DOHH2 (cell line): ENCODE measurements at regions not wholly inside any gene's neighbourhood (a gene's known extent, or its start where the extent isn't known, plus 50 kb on each side); places are given as distances from the start of the nearest gene placed in this dataset.

Experiments
- CTCF ChIP-seq: fragments of 200-600 bp; sonication (generic); IDR thresholded peaks from one replicate; pipeline ENCODE4 v1.5.1; 2014; ENCODE audit warnings: antibody characterized with exemption, mild to moderate bottlenecking, low read depth, low read length; ENCODE audit not compliant: poor library complexity, severe bottlenecking
- EZH2phosphoT487 ChIP-seq: fragments of 200-600 bp; sonication (generic); IDR thresholded peaks from 2 replicates; pipeline ENCODE4 v1.6.1; 2017; ENCODE audit warnings: borderline replicate concordance, mild to moderate bottlenecking, antibody characterized with exemption, low read length, moderate library complexity, mixed read lengths

- TF ChIP-seq EZH2phosphoT487 (no peak), CTCF (no peak)
Measured at GRCh38 chr12:94762259-94762942, 112.0 kb upstream of the TMCC3 start.
